C4-2B (cell line): ENCODE measurements at regions not wholly inside any gene's neighbourhood (a gene's known extent, or its start where the extent isn't known, plus 50 kb on each side); places are given as distances from the start of the nearest gene placed in this dataset.
"Not testable (repeated sequence)": the region's sequence is repeated elsewhere in the genome, so short reads cannot be mapped to it uniquely, and the experiment has no call there.

Experiments used
- H3K27ac ChIP-seq: fragments of 450-650 bp; 2 replicates; pipeline ENCODE4 v1.5.1; 2017
- ZFX ChIP-seq: fragments of 450-650 bp; IDR thresholded peaks from 2 replicates; pipeline ENCODE4 v1.6.1; 2017
- TF ChIP-seq, protein P1 (sequence below): fragments of 450-650 bp; conservative IDR thresholded peaks from 2 replicates; pipeline ENCODE4 v1.5.1; 2017; ENCODE audit warnings: mild to moderate bottlenecking

DNA sequence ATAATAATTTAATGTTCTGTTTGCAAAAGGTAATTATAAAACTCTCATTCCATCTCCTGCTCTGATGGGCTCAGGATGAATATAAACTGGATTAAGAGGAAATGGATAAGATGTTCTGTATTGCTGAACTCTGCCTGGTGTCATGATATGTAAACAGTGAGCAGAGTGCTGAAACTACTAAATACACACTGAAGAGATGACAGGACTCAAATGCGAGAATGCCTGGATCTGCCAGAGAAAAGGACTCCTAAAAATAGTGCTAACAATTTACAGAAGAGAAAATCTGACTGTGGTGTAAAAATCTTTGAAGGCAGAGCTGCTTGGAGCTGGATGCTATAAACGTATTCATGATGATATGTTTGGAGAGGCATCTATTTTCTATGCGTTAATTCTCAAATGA, 303.2 kb downstream of the RWDD3 start:
- TF ChIP-seq, protein P1, sequence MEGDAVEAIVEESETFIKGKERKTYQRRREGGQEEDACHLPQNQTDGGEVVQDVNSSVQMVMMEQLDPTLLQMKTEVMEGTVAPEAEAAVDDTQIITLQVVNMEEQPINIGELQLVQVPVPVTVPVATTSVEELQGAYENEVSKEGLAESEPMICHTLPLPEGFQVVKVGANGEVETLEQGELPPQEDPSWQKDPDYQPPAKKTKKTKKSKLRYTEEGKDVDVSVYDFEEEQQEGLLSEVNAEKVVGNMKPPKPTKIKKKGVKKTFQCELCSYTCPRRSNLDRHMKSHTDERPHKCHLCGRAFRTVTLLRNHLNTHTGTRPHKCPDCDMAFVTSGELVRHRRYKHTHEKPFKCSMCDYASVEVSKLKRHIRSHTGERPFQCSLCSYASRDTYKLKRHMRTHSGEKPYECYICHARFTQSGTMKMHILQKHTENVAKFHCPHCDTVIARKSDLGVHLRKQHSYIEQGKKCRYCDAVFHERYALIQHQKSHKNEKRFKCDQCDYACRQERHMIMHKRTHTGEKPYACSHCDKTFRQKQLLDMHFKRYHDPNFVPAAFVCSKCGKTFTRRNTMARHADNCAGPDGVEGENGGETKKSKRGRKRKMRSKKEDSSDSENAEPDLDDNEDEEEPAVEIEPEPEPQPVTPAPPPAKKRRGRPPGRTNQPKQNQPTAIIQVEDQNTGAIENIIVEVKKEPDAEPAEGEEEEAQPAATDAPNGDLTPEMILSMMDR: no peak
- no peak for TF ChIP-seq ZFX
- H3K27ac ChIP-seq: no peak overlapping the region

DNA sequence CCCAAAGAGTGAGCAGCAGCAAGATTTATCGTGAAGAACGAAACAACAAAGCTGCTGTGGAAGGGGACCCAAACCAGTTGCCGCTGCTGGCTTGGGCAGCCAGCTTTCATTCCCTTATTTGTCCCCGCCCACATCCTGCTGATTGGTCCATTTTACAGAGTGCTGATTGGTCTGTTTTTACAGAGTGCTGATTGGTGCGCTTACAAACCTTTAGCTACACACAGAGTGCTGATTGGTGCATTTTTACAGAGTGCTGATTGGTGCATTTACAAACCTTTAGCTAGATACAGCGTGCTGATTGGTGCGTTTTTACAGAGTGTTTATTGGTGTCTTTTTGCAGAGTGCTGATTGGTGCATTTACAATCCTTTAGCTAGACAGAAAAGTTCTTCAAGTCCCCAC, 304.2 kb downstream of the RWDD3 start:
- H3K27ac ChIP-seq: not testable (repeated sequence)

DNA sequence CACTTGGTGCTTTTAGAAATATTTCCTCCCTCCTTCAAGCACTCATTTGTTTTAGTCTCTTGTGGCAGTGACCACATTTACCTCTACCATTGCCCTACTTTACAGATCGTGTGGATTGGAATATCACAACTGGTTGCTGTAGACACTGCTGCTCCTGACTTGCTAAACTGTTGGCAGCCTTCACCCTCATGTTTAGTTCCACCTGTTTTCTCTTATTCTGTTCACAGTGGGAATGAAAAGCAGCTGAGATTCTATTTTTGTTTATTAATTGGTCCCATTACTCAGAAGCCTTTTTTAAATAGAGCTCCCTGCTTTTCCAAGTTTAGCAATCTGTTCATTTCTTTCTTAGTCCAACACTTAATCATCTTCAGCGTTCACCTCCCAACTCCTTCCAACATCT, 308.9 kb downstream of the RWDD3 start:
- no peak overlapping the region for H3K27ac ChIP-seq
- no peak for TF ChIP-seq ZFX
- TF ChIP-seq, protein P1: no peak

DNA sequence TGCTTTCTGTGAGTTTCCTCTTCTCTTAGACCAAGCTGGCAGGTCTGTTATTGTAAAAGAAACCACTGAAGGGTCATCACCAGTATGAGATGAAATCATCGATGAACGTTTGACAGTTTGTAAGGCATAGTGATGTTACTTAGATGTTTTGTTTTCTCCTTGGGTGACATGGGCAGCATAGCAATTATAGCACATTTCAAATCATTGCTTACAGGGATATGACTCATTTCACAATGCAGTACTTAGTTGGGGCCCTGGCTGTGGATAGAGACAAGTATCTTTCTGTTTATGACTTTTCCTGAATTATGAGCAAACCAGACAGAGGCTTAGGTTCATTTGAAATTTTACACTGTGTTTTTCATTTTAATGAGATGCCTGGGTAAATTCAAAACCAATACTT, 313.0 kb downstream of the RWDD3 start:
- TF ChIP-seq, protein P1: no peak
- TF ChIP-seq ZFX: no peak
- H3K27ac ChIP-seq: no peak overlapping the region

DNA sequence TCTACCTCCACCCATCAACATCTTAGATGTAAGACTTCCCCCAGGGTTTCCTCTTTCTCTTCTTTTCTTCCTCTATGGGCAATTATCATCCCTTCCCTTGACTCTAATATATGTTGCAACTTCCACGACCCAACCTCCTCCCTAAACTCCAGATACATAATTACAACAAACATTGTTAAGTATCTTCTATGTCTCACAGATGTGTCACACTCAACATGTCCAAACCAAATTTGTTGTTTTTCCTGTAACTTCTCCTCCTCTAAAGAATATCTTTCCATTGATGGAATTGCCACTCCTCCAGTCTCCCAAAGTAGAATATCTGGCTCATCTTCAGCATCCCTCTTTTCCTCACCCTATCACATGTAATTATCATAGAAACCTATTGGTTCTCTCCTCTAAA, 314.2 kb downstream of the RWDD3 start:
- TF ChIP-seq ZFX: no peak
- TF ChIP-seq, protein P1: no peak

DNA sequence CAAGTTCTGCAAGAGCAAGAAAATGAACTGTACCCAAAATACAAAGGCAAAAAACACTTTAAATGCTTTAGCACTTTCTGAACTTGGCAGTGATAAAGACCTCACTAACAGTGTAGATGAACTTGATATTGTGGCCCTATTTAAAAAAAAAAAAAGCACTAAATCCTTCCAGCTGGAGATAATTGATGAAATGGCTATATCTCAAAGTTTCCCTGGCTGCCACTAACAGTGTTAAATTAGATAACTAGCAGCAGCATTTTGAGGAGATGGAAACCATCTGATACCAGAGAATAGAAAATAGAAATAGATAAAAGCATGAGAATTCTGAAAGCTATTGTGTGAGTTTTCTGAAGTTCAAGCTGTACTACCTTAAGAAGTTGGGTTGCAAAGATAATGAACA, 317.2 kb downstream of the RWDD3 start:
- no peak overlapping the region for H3K27ac ChIP-seq
- no peak for TF ChIP-seq ZFX
- TF ChIP-seq, protein P1: no peak

More for the DNA sequence above, 314.2 kb downstream of the RWDD3 start:
- no peak overlapping the region for H3K27ac ChIP-seq

DNA sequence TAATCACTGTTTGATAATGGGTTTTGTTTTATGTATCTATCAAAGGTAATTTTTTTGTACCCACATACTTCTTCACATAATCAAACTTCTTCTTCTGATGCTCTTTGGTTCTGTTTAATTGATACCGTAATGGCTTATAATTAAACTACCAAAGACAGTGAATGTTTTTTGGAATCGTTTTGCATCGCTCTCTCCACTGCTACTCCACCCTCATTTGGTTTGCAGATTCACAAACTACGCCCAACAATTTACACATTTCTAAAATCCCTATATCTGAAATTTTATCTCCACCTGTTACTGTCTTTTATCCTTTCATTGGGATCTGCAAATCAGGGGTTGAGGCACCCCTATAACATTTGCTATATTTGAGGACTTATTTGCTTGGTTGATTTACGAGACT, 319.6 kb downstream of the RWDD3 start:
- TF ChIP-seq, protein P1: no peak
- no peak for TF ChIP-seq ZFX

DNA sequence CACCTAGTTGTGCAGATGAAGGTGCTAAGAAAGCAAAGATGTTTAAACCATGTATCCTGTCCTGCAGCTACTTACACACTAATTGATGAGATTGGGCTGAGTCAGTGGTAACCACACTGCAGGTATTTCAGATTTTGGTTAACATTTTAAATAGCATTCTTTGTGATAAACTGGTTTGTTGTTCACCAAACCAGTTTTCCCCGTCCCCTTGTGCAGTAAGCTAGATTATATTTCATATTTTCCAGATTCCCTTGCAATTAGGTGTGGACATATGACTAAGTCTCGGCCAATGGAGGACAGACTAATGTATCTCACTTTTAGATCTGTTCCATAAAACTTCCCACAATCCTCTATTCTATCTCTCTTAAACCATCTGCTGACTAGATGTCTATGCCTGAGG, 320.4 kb downstream of the RWDD3 start:
- H3K27ac ChIP-seq: no peak overlapping the region
- TF ChIP-seq, protein P1: no peak
- no peak for TF ChIP-seq ZFX

More for the DNA sequence above, 319.6 kb downstream of the RWDD3 start:
- no peak overlapping the region for H3K27ac ChIP-seq
